22Rv1 (cell line): ENCODE measurements at regions not wholly inside any gene's neighbourhood (a gene's known extent, or its start where the extent isn't known, plus 50 kb on each side); places are given as distances from the start of the nearest gene placed in this dataset.

ENCODE experiments used
- ZFX ChIP-seq: fragments of 450-650 bp; IDR thresholded peaks from 2 replicates; pipeline ENCODE4 v1.6.1; 2017; ENCODE audit warnings: antibody characterized with exemption, borderline replicate concordance
- TF ChIP-seq, protein P1 (sequence below): fragments of 450-650 bp; IDR thresholded peaks from 2 replicates; pipeline ENCODE4 v1.5.1; 2017; ENCODE audit warnings: mild to moderate bottlenecking

GRCh38 chr7:69443136-69443535 is 155.1 kb upstream of the AUTS2 start:
- no peak for TF ChIP-seq ZFX
- TF ChIP-seq, protein P1, sequence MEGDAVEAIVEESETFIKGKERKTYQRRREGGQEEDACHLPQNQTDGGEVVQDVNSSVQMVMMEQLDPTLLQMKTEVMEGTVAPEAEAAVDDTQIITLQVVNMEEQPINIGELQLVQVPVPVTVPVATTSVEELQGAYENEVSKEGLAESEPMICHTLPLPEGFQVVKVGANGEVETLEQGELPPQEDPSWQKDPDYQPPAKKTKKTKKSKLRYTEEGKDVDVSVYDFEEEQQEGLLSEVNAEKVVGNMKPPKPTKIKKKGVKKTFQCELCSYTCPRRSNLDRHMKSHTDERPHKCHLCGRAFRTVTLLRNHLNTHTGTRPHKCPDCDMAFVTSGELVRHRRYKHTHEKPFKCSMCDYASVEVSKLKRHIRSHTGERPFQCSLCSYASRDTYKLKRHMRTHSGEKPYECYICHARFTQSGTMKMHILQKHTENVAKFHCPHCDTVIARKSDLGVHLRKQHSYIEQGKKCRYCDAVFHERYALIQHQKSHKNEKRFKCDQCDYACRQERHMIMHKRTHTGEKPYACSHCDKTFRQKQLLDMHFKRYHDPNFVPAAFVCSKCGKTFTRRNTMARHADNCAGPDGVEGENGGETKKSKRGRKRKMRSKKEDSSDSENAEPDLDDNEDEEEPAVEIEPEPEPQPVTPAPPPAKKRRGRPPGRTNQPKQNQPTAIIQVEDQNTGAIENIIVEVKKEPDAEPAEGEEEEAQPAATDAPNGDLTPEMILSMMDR: no peak
